GM12878 (cell line): ENCODE measurements at regions not wholly inside any gene's neighbourhood (a gene's known extent, or its start where the extent isn't known, plus 50 kb on each side); places are given as distances from the start of the nearest gene placed in this dataset.

ENCODE experiments used
- ATAC-seq: fragments of 200-7000 bp; cut with Tn5 transposase; 3 replicates; pipeline ENCODE4 v1.9.1; 2020; ENCODE audit warnings: mild to moderate bottlenecking, moderate library complexity
- BruUV-seq: library from RNA; stranded (reverse); fragments of 400-500 nt; replicated peaks from 2 replicates; lab custom pipeline; 2021; lab: Mats Ljungman, UMichigan
- CTCF ChIA-PET: fragments of 300-600 bp; sonication (Branson Sonifier 250); formaldehyde crosslinking; extraction: SDS; loops from one replicate; lab custom pipeline; 2021; ENCODE audit warnings: inconsistent platforms; lab: Yijun Ruan, JAX
- POLR2A ChIA-PET: fragments of 350-600 bp; formaldehyde crosslinking; extraction: SDS; loops from one replicate; lab custom pipeline; 2021; ENCODE audit warnings: inconsistent platforms; lab: Charles Lee
- RAD21 ChIA-PET: fragments of 300-600 bp; sonication (Branson Sonifier 250); formaldehyde crosslinking; loops from one replicate; lab custom pipeline; 2023; ENCODE audit warnings: antibody characterized with exemption; ENCODE audit not compliant: unreplicated experiment; lab: Charles Lee
- SMC1A ChIA-PET: fragments of 300-600 bp; sonication (Branson Sonifier 250); formaldehyde crosslinking; loops from one replicate; lab custom pipeline; 2023; ENCODE audit not compliant: unreplicated experiment, uncharacterized antibody; lab: Charles Lee
- DNase-seq: peaks from one replicate; pipeline ENCODE4 v3.0.0-alpha.2; 2011; ENCODE audit warnings: low read depth, low spot score
- FAIRE-seq: peaks from 3 replicates; lab custom pipeline; 2011; peaks lifted over from hg19 to GRCh38; lab: Jason Lieb, UNC
- H2AFZ ChIP-seq: 2 replicates; pipeline ENCODE4 v1.6.0; 2011; ENCODE audit warnings: low read depth, low read length, control low read depth; ENCODE audit not compliant: control insufficient read depth
- H3K27ac ChIP-seq: 2 replicates; pipeline ENCODE4 v1.5.1; 2011; ENCODE audit warnings: control low read depth; ENCODE audit not compliant: control insufficient read depth, insufficient read depth
- H3K27me3 ChIP-seq, 2 experiments: replicated peaks in 1 of 2; 2 replicates each; pipeline versions ENCODE4 v1.6.0 to v1.6.1; 2011; ENCODE audit warnings: low read length in 1 of 2; ENCODE audit not compliant: control insufficient read depth in 2 of 2, insufficient read depth in 2 of 2
- H3K36me3 ChIP-seq, 2 experiments: 2 replicates each; pipeline ENCODE4 v1.5.1; 2011; ENCODE audit warnings: low read length in 1 of 2; ENCODE audit not compliant: control insufficient read depth in 2 of 2, insufficient read depth in 2 of 2
- H3K4me1 ChIP-seq: 2 replicates; pipeline ENCODE4 v1.6.1; 2011; ENCODE audit warnings: mild to moderate bottlenecking, low read length, moderate library complexity, mixed read lengths; ENCODE audit not compliant: control insufficient read depth, insufficient read depth
- H3K4me2 ChIP-seq: 2 replicates; pipeline ENCODE4 v1.6.0; 2011; ENCODE audit warnings: control low read depth; ENCODE audit not compliant: control insufficient read depth, insufficient read depth
- H3K4me3 ChIP-seq: fragments of 200-600 bp; sonication (generic); 2 replicates; pipeline ENCODE4 v1.5.1; 2016
- H3K79me2 ChIP-seq: 2 replicates; pipeline ENCODE4 v1.6.0; 2011; ENCODE audit warnings: low read length; ENCODE audit not compliant: control insufficient read depth, insufficient read depth
- H3K9ac ChIP-seq: 2 replicates; pipeline ENCODE4 v1.8.0; 2011; ENCODE audit warnings: low read length, control low read depth, mixed read lengths; ENCODE audit not compliant: control insufficient read depth, insufficient read depth
- H3K9me3 ChIP-seq: replicated peaks from 3 replicates; pipeline ENCODE4 v1.5.1; 2011; ENCODE audit warnings: mild to moderate bottlenecking, low read length; ENCODE audit not compliant: control insufficient read depth, insufficient read depth
- H4K20me1 ChIP-seq: 2 replicates; pipeline ENCODE4 v1.6.0; 2011; ENCODE audit not compliant: control insufficient read depth, insufficient read depth
- BMI1 ChIP-seq: fragments of 450-650 bp; IDR thresholded peaks from 2 replicates; pipeline ENCODE4 v1.6.1; 2016; ENCODE audit warnings: mild to moderate bottlenecking, moderate library complexity, borderline replicate concordance
- ESRRA ChIP-seq: IDR thresholded peaks from 2 replicates; pipeline ENCODE4 v1.6.1; 2012; ENCODE audit warnings: mild to moderate bottlenecking, low read length, improper control_type of control experiment
- PAX5 ChIP-seq: IDR thresholded peaks from 2 replicates; pipeline ENCODE4 v1.6.1; 2011; ENCODE audit warnings: low read depth, low read length, borderline replicate concordance
- POLR2AphosphoS5 ChIP-seq: IDR thresholded peaks from 2 replicates; pipeline ENCODE4 v1.6.1; 2011; ENCODE audit warnings: mild to moderate bottlenecking, low read length, inconsistent platforms
- RUNX3 ChIP-seq: IDR thresholded peaks from 2 replicates; pipeline ENCODE4 v1.6.1; 2012; ENCODE audit warnings: low read length, inconsistent platforms
- STAT1 ChIP-seq: fragments of 450-650 bp; conservative IDR thresholded peaks from 2 replicates; pipeline ENCODE4 v1.6.1; 2014; ENCODE audit warnings: antibody characterized with exemption, mild to moderate bottlenecking
- ZNF274 ChIP-seq: IDR thresholded peaks from one replicate; pipeline ENCODE4 v1.8.0; 2011; ENCODE audit not compliant: insufficient read length, insufficient read depth
- ZNF384 ChIP-seq: IDR thresholded peaks from 2 replicates; pipeline ENCODE4 v1.6.1; 2012; ENCODE audit warnings: low read depth, mild to moderate bottlenecking, low read length, improper control_type of control experiment, borderline replicate concordance
- WGBS: methylation state at CpG from one replicate; pipeline ENCODE4 v1.1.6; 2016; ENCODE audit warnings: low lambda C conversion rate; ENCODE audit not compliant: insufficient replicate concordance, insufficient coverage; ENCODE audit errors: missing lambda C conversion rate; 5-methylcytosine and 5-hydroxymethylcytosine counted together
- in situ Hi-C: fragments of 300-500 bp; cut with MboI; formaldehyde crosslinking; loops from 9 replicates; pipeline ENCODE4 v1.14.3; 2018; ENCODE audit warnings: mixed read lengths
- intact Hi-C: fragments of 100-400 bp; cut with micrococcal nuclease; formaldehyde crosslinking; loops from one replicate; pipeline ENCODE4 v1.14.2; 2022; ENCODE audit not compliant: unreplicated experiment
- TF ChIP-seq, protein P1 (sequence below): fragments of 450-650 bp; IDR thresholded peaks from 2 replicates; pipeline ENCODE4 v1.6.1; 2017; ENCODE audit warnings: mild to moderate bottlenecking, moderate library complexity
- TF ChIP-seq, protein P2 (sequence below): IDR thresholded peaks from 2 replicates; pipeline ENCODE4 v1.6.1; 2011; ENCODE audit warnings: borderline replicate concordance, low read depth, mild to moderate bottlenecking, moderate library complexity, low read length; ENCODE audit not compliant: insufficient read depth, poor library complexity, severe bottlenecking
- TF ChIP-seq, protein P3 (sequence below): fragments of 450-650 bp; conservative IDR thresholded peaks from 2 replicates; pipeline ENCODE4 v1.6.1; 2017; ENCODE audit warnings: mild to moderate bottlenecking, moderate library complexity

DNA sequence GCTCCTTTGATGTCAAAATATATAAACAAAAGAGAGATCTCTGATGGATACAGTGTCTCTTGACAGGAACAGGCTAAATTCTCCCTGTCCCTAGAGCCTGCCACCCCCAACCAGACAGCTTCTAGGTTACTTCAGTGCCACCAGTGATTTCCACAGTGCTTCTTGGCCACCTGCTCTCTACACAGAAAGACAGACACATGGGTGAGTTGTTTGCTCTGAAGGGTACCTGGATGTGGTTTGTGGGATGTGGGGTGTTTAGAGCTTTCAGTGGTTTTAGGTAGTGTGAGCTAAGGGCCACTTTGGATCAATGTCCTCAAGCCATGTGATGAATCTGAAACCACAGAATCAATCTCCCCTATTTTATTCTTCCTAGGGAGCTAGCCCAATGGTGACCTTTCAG is 125.4 kb downstream of the ANKRD18B start:
- Histone ChIP-seq H3K4me3 (no peak overlapping the region), H3K9ac (no peak overlapping the region), H3K27ac (no peak overlapping the region), H3K4me1 (no peaks in the 10 kb centered on the region), H3K27me3 (no peaks in the 10 kb centered on the region), H4K20me1 (no peaks in the 10 kb centered on the region), H3K36me3 (no peaks in the 10 kb centered on the region), H2AFZ (no peak overlapping the region), H3K9me3 (no peaks in the 10 kb centered on the region), H3K4me2 (no peak overlapping the region), H3K79me2 (no peaks in the 10 kb centered on the region)
- no TSS peak for BruUV-seq
- RAD21 ChIA-PET, result no interaction called here
- DNase-seq (no peak), FAIRE-seq (no peak), ATAC-seq (peak; percentile 27; the same call in 1 of the 3 replicates)
- intact Hi-C loops, result no loop called here
- TF ChIP-seq, protein P1, sequence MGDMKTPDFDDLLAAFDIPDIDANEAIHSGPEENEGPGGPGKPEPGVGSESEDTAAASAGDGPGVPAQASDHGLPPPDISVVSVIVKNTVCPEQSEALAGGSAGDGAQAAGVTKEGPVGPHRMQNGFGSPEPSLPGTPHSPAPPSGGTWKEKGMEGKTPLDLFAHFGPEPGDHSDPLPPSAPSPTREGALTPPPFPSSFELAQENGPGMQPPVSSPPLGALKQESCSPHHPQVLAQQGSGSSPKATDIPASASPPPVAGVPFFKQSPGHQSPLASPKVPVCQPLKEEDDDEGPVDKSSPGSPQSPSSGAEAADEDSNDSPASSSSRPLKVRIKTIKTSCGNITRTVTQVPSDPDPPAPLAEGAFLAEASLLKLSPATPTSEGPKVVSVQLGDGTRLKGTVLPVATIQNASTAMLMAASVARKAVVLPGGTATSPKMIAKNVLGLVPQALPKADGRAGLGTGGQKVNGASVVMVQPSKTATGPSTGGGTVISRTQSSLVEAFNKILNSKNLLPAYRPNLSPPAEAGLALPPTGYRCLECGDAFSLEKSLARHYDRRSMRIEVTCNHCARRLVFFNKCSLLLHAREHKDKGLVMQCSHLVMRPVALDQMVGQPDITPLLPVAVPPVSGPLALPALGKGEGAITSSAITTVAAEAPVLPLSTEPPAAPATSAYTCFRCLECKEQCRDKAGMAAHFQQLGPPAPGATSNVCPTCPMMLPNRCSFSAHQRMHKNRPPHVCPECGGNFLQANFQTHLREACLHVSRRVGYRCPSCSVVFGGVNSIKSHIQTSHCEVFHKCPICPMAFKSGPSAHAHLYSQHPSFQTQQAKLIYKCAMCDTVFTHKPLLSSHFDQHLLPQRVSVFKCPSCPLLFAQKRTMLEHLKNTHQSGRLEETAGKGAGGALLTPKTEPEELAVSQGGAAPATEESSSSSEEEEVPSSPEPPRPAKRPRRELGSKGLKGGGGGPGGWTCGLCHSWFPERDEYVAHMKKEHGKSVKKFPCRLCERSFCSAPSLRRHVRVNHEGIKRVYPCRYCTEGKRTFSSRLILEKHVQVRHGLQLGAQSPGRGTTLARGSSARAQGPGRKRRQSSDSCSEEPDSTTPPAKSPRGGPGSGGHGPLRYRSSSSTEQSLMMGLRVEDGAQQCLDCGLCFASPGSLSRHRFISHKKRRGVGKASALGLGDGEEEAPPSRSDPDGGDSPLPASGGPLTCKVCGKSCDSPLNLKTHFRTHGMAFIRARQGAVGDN, result no peak
- 0 out of 2 replicates have a peak, but pooled peaks have one; percentile 20 for TF ChIP-seq RUNX3
- CTCF ChIA-PET, result interaction anchor here (0.5 to 1.9 kb wide), 2 partner anchors 72 to 173 kb away, joined by 3 to 9 read pairs; no protein-coding TSS in a partner anchor
- SMC1A ChIA-PET, result no interaction called here
- POLR2A ChIA-PET, result interaction anchor here (0.6 kb wide), 1 partner anchor 25 kb away, joined by 3 read pairs; no protein-coding TSS in a partner anchor
- in situ Hi-C loops, result no loop called here

DNA sequence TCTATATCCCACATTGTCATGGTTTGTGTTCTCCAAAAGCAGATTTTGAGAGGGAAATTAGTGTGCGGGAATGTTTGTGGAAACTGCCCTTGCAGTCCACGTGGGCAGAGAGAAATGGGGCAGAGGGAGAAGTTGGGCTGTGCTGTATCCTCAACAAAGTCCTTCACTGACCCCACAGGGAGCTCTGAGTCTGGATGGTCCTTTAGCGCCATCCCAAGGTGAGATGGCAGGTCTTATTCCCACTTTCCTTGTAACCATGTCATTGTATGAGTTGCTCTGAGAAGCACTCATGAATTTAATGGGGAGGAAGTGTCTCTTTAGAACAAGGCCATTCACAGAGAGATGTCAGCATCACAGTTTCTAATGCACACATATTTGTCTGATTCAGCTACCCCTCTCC is 127.1 kb downstream of the ANKRD18B start:
- no peaks in the 10 kb centered on the region for H3K4me1 ChIP-seq
- no peak overlapping the region for H3K9ac ChIP-seq
- intact Hi-C loops (no loop called here), in situ Hi-C loops (no loop called here)
- no peak overlapping the region for H3K4me2 ChIP-seq
- no peak overlapping the region for H2AFZ ChIP-seq
- no peaks in the 10 kb centered on the region for H3K9me3 ChIP-seq
- H3K4me3 ChIP-seq, result no peak overlapping the region
- SMC1A ChIA-PET, result no interaction called here
- H3K79me2 ChIP-seq, result no peaks in the 10 kb centered on the region
- no peak overlapping the region for H3K27ac ChIP-seq
- H3K36me3 ChIP-seq, result no peaks in the 10 kb centered on the region
- no peak for FAIRE-seq
- DNase-seq, result no peak
- H3K27me3 ChIP-seq, result no peaks in the 10 kb centered on the region
- no peak for ATAC-seq
- no TSS peak for BruUV-seq
- RAD21 ChIA-PET, result no interaction called here
- POLR2A ChIA-PET, result no interaction called here
- CTCF ChIA-PET, result no interaction called here
- no peaks in the 10 kb centered on the region for H4K20me1 ChIP-seq
- WGBS, result 23% methylated on average over 3 of the region's 3 CpGs
- TF ChIP-seq STAT1 (no peak), BMI1 (no peak), ZNF274 (no peak), ESRRA (no peak), PAX5 (no peak), ZNF384 (no peak), POLR2AphosphoS5 (no peak)
- TF ChIP-seq, protein P2, sequence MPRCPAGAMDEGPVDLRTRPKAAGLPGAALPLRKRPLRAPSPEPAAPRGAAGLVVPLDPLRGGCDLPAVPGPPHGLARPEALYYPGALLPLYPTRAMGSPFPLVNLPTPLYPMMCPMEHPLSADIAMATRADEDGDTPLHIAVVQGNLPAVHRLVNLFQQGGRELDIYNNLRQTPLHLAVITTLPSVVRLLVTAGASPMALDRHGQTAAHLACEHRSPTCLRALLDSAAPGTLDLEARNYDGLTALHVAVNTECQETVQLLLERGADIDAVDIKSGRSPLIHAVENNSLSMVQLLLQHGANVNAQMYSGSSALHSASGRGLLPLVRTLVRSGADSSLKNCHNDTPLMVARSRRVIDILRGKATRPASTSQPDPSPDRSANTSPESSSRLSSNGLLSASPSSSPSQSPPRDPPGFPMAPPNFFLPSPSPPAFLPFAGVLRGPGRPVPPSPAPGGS, result no peak
- TF ChIP-seq, protein P3, sequence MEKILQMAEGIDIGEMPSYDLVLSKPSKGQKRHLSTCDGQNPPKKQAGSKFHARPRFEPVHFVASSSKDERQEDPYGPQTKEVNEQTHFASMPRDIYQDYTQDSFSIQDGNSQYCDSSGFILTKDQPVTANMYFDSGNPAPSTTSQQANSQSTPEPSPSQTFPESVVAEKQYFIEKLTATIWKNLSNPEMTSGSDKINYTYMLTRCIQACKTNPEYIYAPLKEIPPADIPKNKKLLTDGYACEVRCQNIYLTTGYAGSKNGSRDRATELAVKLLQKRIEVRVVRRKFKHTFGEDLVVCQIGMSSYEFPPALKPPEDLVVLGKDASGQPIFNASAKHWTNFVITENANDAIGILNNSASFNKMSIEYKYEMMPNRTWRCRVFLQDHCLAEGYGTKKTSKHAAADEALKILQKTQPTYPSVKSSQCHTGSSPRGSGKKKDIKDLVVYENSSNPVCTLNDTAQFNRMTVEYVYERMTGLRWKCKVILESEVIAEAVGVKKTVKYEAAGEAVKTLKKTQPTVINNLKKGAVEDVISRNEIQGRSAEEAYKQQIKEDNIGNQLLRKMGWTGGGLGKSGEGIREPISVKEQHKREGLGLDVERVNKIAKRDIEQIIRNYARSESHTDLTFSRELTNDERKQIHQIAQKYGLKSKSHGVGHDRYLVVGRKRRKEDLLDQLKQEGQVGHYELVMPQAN, result no peak
